ENCODE measurements at regions not wholly inside any gene's neighbourhood (a gene's known extent, or its start where the extent isn't known, plus 50 kb on each side); places are given as distances from the start of the nearest gene placed in this dataset.

DNA sequence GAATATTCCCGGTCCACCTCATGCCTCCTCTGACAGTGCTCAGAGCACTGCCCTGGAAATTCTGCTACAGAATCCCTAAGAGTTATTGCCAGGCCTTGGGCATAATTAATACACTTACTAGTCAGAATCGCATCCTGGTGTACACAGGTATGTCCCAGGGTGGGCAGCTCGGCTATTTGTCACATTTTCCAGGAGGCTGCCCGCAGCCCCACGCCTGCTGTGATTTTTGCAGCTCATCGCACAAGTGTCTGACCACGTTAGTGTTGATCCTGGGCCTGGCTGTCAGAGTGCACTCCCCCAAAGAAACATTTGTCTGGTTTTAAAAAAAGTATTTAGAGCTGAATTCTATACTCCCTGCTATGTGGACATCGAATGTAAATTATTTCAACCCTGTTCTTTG is 105.4 kb downstream of the CD83 start:
- H3K36me3 ChIP-seq (ENCODE audit: low read length), result 0 out of 2 replicates have a peak, but pooled peaks cover 2% of the 10 kb centered on the region
- H3K4me3 ChIP-seq (ENCODE audit: insufficient read depth, low read length, poor library complexity, severe bottlenecking), result no peak overlapping the region
- no peaks in the 10 kb centered on the region for H4K20me1 ChIP-seq (ENCODE audit: low read depth, low read length)
- no peak overlapping the region for H3K9ac ChIP-seq (ENCODE audit: low read length)
- no peak overlapping the region for H2AFZ ChIP-seq (ENCODE audit: low read depth, low read length, severe bottlenecking)
- no peaks in the 10 kb centered on the region for H3F3A ChIP-seq (ENCODE audit: insufficient read depth)
- H3K79me2 ChIP-seq (ENCODE audit: insufficient read depth, low read length), result no peaks in the 10 kb centered on the region
- H3K27ac ChIP-seq (ENCODE audit: low read depth, low read length), result no peak overlapping the region
- no peaks in the 10 kb centered on the region for H3K9me2 ChIP-seq (replicated peaks; ENCODE audit: insufficient read depth, low read length)
- no peak overlapping the region for H3K4me2 ChIP-seq (ENCODE audit: low read depth, low read length, poor library complexity, severe bottlenecking)
- H3K27me3 ChIP-seq (ENCODE audit: low read length), result no peaks in the 10 kb centered on the region
- H3K9me3 ChIP-seq (ENCODE audit: insufficient read depth, low read length), result peaks cover 7% of the 10 kb centered on the region; the same call in 1 of the 2 replicates
- no peak for TF ChIP-seq EZH2phosphoT487 (conservative IDR thresholded peaks at IDR 0.05; ENCODE audit: low read length)
- TF ChIP-seq, protein P1, sequence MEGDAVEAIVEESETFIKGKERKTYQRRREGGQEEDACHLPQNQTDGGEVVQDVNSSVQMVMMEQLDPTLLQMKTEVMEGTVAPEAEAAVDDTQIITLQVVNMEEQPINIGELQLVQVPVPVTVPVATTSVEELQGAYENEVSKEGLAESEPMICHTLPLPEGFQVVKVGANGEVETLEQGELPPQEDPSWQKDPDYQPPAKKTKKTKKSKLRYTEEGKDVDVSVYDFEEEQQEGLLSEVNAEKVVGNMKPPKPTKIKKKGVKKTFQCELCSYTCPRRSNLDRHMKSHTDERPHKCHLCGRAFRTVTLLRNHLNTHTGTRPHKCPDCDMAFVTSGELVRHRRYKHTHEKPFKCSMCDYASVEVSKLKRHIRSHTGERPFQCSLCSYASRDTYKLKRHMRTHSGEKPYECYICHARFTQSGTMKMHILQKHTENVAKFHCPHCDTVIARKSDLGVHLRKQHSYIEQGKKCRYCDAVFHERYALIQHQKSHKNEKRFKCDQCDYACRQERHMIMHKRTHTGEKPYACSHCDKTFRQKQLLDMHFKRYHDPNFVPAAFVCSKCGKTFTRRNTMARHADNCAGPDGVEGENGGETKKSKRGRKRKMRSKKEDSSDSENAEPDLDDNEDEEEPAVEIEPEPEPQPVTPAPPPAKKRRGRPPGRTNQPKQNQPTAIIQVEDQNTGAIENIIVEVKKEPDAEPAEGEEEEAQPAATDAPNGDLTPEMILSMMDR (IDR thresholded peaks at IDR 0.05; ENCODE audit: insufficient read depth, low read length, poor library complexity, severe bottlenecking), result no peak

GRCh38 chr6:14224359-14225103 is 107.0 kb downstream of the CD83 start:
- H3K4me2 ChIP-seq (ENCODE audit: low read depth, low read length, poor library complexity, severe bottlenecking), result no peak overlapping the region
- no peaks in the 10 kb centered on the region for H3K9me2 ChIP-seq (replicated peaks; ENCODE audit: insufficient read depth, low read length)
- no peaks in the 10 kb centered on the region for H3F3A ChIP-seq (ENCODE audit: insufficient read depth)
- no peak overlapping the region for H3K27ac ChIP-seq (ENCODE audit: low read depth, low read length)
- no peaks in the 10 kb centered on the region for H3K27me3 ChIP-seq (ENCODE audit: low read length)
- no peak overlapping the region for H2AFZ ChIP-seq (ENCODE audit: low read depth, low read length, severe bottlenecking)
- peaks cover 7% of the 10 kb centered on the region; the same call in 1 of the 2 replicates for H3K9me3 ChIP-seq (ENCODE audit: insufficient read depth, low read length)
- no peak overlapping the region for H3K9ac ChIP-seq (ENCODE audit: low read length)
- H4K20me1 ChIP-seq (ENCODE audit: low read depth, low read length), result no peaks in the 10 kb centered on the region
- H3K36me3 ChIP-seq (ENCODE audit: low read length), result 0 out of 2 replicates have a peak, but pooled peaks cover 2% of the 10 kb centered on the region
- TF ChIP-seq, protein P1 (IDR thresholded peaks at IDR 0.05; ENCODE audit: insufficient read depth, low read length, poor library complexity, severe bottlenecking), result no peak
- no peaks in the 10 kb centered on the region for H3K79me2 ChIP-seq (ENCODE audit: insufficient read depth, low read length)
- no peak overlapping the region for H3K4me3 ChIP-seq (ENCODE audit: insufficient read depth, low read length, poor library complexity, severe bottlenecking)

- no peak overlapping the region for H3K4me2 ChIP-seq (ENCODE audit: low read depth, low read length, poor library complexity, severe bottlenecking)
- TF ChIP-seq EZH2phosphoT487 (conservative IDR thresholded peaks at IDR 0.05; ENCODE audit: low read length), result no peak
- TF ChIP-seq, protein P1 (IDR thresholded peaks at IDR 0.05; ENCODE audit: insufficient read depth, low read length, poor library complexity, severe bottlenecking), result no peak
- 0 out of 2 replicates have a peak, but pooled peaks cover 2% of the 10 kb centered on the region for H3K36me3 ChIP-seq (ENCODE audit: low read length)
- H2AFZ ChIP-seq (ENCODE audit: low read depth, low read length, severe bottlenecking), result no peak overlapping the region
- no peaks in the 10 kb centered on the region for H3F3A ChIP-seq (ENCODE audit: insufficient read depth)
- H3K9me3 ChIP-seq (ENCODE audit: insufficient read depth, low read length), result peaks cover 7% of the 10 kb centered on the region; the same call in 1 of the 2 replicates
- no peaks in the 10 kb centered on the region for H3K9me2 ChIP-seq (replicated peaks; ENCODE audit: insufficient read depth, low read length)
- no peaks in the 10 kb centered on the region for H3K27me3 ChIP-seq (ENCODE audit: low read length)
- H4K20me1 ChIP-seq (ENCODE audit: low read depth, low read length), result no peaks in the 10 kb centered on the region
- H3K4me3 ChIP-seq (ENCODE audit: insufficient read depth, low read length, poor library complexity, severe bottlenecking), result no peak overlapping the region
- no peak overlapping the region for H3K9ac ChIP-seq (ENCODE audit: low read length)
- no peak overlapping the region for H3K27ac ChIP-seq (ENCODE audit: low read depth, low read length)
- H3K79me2 ChIP-seq (ENCODE audit: insufficient read depth, low read length), result no peaks in the 10 kb centered on the region
Measured at GRCh38 chr6:14226051-14226660, 108.6 kb downstream of the CD83 start.
